HCT116 (cell line): ENCODE measurements at regions not wholly inside any gene's neighbourhood (a gene's known extent, or its start where the extent isn't known, plus 50 kb on each side); places are given as distances from the start of the nearest gene placed in this dataset.

Experiments
- ATF3 ChIP-seq: IDR thresholded peaks from 2 replicates; pipeline ENCODE4 v1.6.1; 2012
- CEBPB ChIP-seq: IDR thresholded peaks from 2 replicates; pipeline ENCODE4 v1.6.1; 2012; ENCODE audit warnings: low read depth
- MAX ChIP-seq: IDR thresholded peaks from 2 replicates; pipeline ENCODE4 v1.6.1; 2012
- POLR2A ChIP-seq: IDR thresholded peaks from 2 replicates; pipeline ENCODE4 v1.7.0; 2011; ENCODE audit warnings: borderline replicate concordance; ENCODE audit not compliant: insufficient read depth, insufficient read length; ENCODE audit errors: extremely low read depth
- YY1 ChIP-seq: IDR thresholded peaks from 2 replicates; pipeline ENCODE4 v1.6.1; 2011; ENCODE audit warnings: low read length, low read depth, moderate library complexity, mild to moderate bottlenecking; ENCODE audit not compliant: insufficient replicate concordance; ENCODE audit errors: extremely low read depth
- TF ChIP-seq, protein P1 (sequence below), 3 experiments: fragments of 200-600 bp in 1 of 3; sonication (generic) in 1 of 3; IDR thresholded peaks in 2 of 3; conservative IDR thresholded peaks in 1 of 3; 2 replicates each; pipeline ENCODE4 v1.5.1; 2012 to 2017; ENCODE audit warnings: low read depth in 2 of 3, low read length in 2 of 3, antibody characterized with exemption in 1 of 3, borderline replicate concordance in 1 of 3, control low read depth in 1 of 3, mild to moderate bottlenecking in 1 of 3, mixed read lengths in 1 of 3, mixed run types in 1 of 3, moderate library complexity in 1 of 3; ENCODE audit not compliant: insufficient read depth in 1 of 3

DNA sequence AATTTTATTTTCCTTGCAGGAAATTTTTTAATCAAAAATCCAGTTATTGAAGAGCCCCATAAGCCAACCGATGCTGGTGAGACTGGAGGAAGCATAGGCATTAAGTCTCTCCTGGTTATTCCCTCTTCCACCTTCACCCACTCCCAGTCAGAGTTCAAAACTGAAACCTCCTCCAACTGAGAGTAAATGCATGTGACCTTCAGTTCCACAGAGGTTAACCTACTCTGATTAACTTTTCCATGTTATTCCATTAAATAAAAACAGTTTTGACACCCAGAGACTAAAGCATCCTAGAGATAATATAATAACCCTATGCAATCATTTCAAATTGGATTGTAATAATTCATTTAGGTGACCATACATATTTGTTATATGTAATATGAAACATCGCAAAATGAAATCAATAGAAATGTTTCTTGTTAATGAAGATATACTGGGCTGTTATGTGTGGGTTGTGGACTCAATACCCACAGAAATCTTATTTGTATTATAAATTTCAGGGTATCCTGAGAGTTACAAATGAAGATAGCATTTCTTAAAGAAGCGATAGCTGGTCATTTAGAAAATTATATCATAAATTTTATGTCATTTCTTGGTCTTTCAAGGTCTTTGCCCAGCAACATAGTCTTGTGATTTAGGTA is 376.5 kb downstream of the SETD4 start:
- no peak for TF ChIP-seq YY1
- TF ChIP-seq, protein P1, sequence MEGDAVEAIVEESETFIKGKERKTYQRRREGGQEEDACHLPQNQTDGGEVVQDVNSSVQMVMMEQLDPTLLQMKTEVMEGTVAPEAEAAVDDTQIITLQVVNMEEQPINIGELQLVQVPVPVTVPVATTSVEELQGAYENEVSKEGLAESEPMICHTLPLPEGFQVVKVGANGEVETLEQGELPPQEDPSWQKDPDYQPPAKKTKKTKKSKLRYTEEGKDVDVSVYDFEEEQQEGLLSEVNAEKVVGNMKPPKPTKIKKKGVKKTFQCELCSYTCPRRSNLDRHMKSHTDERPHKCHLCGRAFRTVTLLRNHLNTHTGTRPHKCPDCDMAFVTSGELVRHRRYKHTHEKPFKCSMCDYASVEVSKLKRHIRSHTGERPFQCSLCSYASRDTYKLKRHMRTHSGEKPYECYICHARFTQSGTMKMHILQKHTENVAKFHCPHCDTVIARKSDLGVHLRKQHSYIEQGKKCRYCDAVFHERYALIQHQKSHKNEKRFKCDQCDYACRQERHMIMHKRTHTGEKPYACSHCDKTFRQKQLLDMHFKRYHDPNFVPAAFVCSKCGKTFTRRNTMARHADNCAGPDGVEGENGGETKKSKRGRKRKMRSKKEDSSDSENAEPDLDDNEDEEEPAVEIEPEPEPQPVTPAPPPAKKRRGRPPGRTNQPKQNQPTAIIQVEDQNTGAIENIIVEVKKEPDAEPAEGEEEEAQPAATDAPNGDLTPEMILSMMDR (IDR thresholded peaks at IDR 0.05 in 2 of 3, conservative IDR thresholded peaks at IDR 0.05 in 1 of 3; ENCODE audit: borderline replicate concordance in 1 of 3, insufficient read depth in 1 of 3, low read depth in 2 of 3, low read length in 2 of 3), result no peak
- TF ChIP-seq MAX, result no peak
- no peak for TF ChIP-seq POLR2A
- TF ChIP-seq ATF3, result no peak
- TF ChIP-seq CEBPB, result no peak
